PC-3 (cell line): ENCODE measurements at regions not wholly inside any gene's neighbourhood (a gene's known extent, or its start where the extent isn't known, plus 50 kb on each side); places are given as distances from the start of the nearest gene placed in this dataset.

Experiments used
- ATAC-seq: fragments of 200-7000 bp; cut with Tn5 transposase; 2 replicates; pipeline ENCODE4 v1.9.1; 2020; ENCODE audit warnings: mild to moderate bottlenecking, moderate library complexity
- BruUV-seq: library from RNA; stranded (reverse); fragments of 400-500 nt; replicated peaks from 2 replicates; lab custom pipeline; 2021; lab: Mats Ljungman, UMichigan
- CTCF ChIA-PET: fragments of 300-600 bp; sonication (Branson Sonifier 250); formaldehyde crosslinking; loops from one replicate; lab custom pipeline; 2022; ENCODE audit warnings: antibody characterized with exemption; lab: Charles Lee
- POLR2A ChIA-PET: fragments of 300-600 bp; sonication (Branson Sonifier 250); formaldehyde crosslinking; loops from one replicate; lab custom pipeline; 2022; ENCODE audit warnings: antibody characterized with exemption; ENCODE audit not compliant: unreplicated experiment; lab: Charles Lee
- DNase-seq: peaks from one replicate; pipeline ENCODE4 v3.0.0-alpha.2; 2015
- H2AFZ ChIP-seq: fragments of 300-600 bp; sonication (generic); 2 replicates; pipeline ENCODE4 v1.6.0; 2016; ENCODE audit warnings: antibody characterized with exemption, low read length
- H3F3A ChIP-seq: fragments of 300-600 bp; sonication (generic); one replicate; pipeline ENCODE4 v1.6.0; 2017; ENCODE audit warnings: antibody characterized with exemption, low read length, control low read depth, mild to moderate bottlenecking; ENCODE audit not compliant: unreplicated experiment
- H3K27ac ChIP-seq: fragments of 300-600 bp; sonication (generic); 2 replicates; pipeline ENCODE4 v1.5.1; 2016; ENCODE audit warnings: mild to moderate bottlenecking, low read length
- H3K27me3 ChIP-seq: fragments of 300-600 bp; sonication (generic); 2 replicates; pipeline ENCODE4 v1.6.1; 2016; ENCODE audit warnings: low read length, mixed read lengths
- H3K36me3 ChIP-seq: fragments of 300-600 bp; sonication (generic); 2 replicates; pipeline ENCODE4 v1.6.1; 2016; ENCODE audit warnings: low read depth, mixed run types, low read length, mixed read lengths
- H3K4me1 ChIP-seq: fragments of 300-600 bp; sonication (generic); 2 replicates; pipeline ENCODE4 v1.5.1; 2016; ENCODE audit warnings: low read length; ENCODE audit not compliant: insufficient read depth
- H3K4me2 ChIP-seq: fragments of 300-600 bp; sonication (generic); 2 replicates; pipeline ENCODE4 v1.6.0; 2016; ENCODE audit warnings: low read length
- H3K4me3 ChIP-seq: fragments of 300-600 bp; sonication (generic); 2 replicates; pipeline ENCODE4 v1.5.1; 2016; ENCODE audit warnings: mild to moderate bottlenecking, low read length, mixed read lengths
- H3K79me2 ChIP-seq: fragments of 300-600 bp; sonication (generic); 2 replicates; pipeline ENCODE4 v1.6.1; 2017; ENCODE audit warnings: low read length, mixed read lengths
- H3K9ac ChIP-seq: fragments of 300-600 bp; sonication (generic); 2 replicates; pipeline ENCODE4 v1.6.0; 2016; ENCODE audit warnings: mild to moderate bottlenecking, low read length
- H3K9me2 ChIP-seq: fragments of 300-600 bp; sonication (generic); replicated peaks from 2 replicates; pipeline ENCODE4 v1.6.1; 2016; ENCODE audit warnings: mixed run types, low read length, mixed read lengths
- H3K9me3 ChIP-seq: fragments of 300-600 bp; sonication (generic); 2 replicates; pipeline ENCODE4 v1.6.1; 2016; ENCODE audit warnings: low read length, mixed read lengths
- H4K20me1 ChIP-seq: fragments of 300-600 bp; sonication (generic); 2 replicates; pipeline ENCODE4 v1.6.1; 2016; ENCODE audit warnings: low read length, mixed read lengths
- CTCF ChIP-seq: fragments of 300-600 bp; sonication (generic); conservative IDR thresholded peaks from 2 replicates; pipeline ENCODE4 v1.5.1; 2017; ENCODE audit warnings: antibody characterized with exemption, low read depth, mild to moderate bottlenecking, low read length
- EZH2 ChIP-seq: fragments of 300-600 bp; sonication (generic); IDR thresholded peaks from one replicate; pipeline ENCODE4 v1.6.1; 2017; ENCODE audit warnings: antibody characterized with exemption, mild to moderate bottlenecking, low read length; ENCODE audit not compliant: unreplicated experiment
- EZH2phosphoT487 ChIP-seq: fragments of 300-600 bp; sonication (generic); IDR thresholded peaks from 2 replicates; pipeline ENCODE4 v1.6.1; 2018; ENCODE audit warnings: mild to moderate bottlenecking, antibody characterized with exemption, low read length, borderline replicate concordance
- intact Hi-C: fragments of 100-400 bp; cut with micrococcal nuclease; formaldehyde crosslinking; loops from 2 replicates; pipeline ENCODE4 v1.9.0; 2023

DNA sequence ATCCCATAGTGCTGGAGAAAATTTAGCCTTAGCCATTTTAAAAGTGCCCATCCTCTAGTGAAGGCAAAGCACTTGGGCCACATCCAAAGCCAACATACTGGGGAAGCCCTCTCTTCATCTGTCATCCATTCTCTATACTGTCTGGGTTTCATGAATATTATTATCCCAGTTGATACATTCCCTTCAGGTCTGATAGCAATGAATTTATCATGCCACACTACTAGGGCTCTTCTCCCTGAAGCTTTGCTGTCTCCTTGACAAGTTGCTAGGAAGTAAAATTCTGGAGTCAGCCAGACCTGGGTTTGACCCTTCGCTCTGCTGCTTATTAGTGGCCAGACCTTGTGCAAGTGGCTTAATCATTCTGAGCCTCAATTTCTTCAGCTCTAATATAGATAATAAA lies 1041.4 kb upstream of the ADGRL2 start:
- H3K4me2 ChIP-seq = no peak overlapping the region
- TF ChIP-seq CTCF (no peak), EZH2 (no peak), EZH2phosphoT487 (no peak)
- H3K27me3 ChIP-seq = no peaks in the 10 kb centered on the region
- no peak overlapping the region for H3K9ac ChIP-seq
- ATAC-seq (no peak), DNase-seq (no peak)
- H2AFZ ChIP-seq = no peak overlapping the region
- no peaks in the 10 kb centered on the region for H3K9me2 ChIP-seq
- H3K4me1 ChIP-seq = no peaks in the 10 kb centered on the region
- H3K9me3 ChIP-seq = no peaks in the 10 kb centered on the region
- intact Hi-C loops = no loop called here
- POLR2A ChIA-PET = no interaction called here
- H3F3A ChIP-seq = no peaks in the 10 kb centered on the region
- no peaks in the 10 kb centered on the region for H3K79me2 ChIP-seq
- CTCF ChIA-PET = no interaction called here
- BruUV-seq = no TSS peak
- H4K20me1 ChIP-seq = no peaks in the 10 kb centered on the region
- no peak overlapping the region for H3K27ac ChIP-seq
- H3K4me3 ChIP-seq = no peak overlapping the region
- H3K36me3 ChIP-seq = no peaks in the 10 kb centered on the region

GRCh38 chr1:80755944-80756343 lies 1044.8 kb upstream of the ADGRL2 start:
- ChIA-PET POLR2A (no interaction called here), CTCF (no interaction called here)
- Histone ChIP-seq H4K20me1 (no peaks in the 10 kb centered on the region), H3K4me3 (no peak overlapping the region), H2AFZ (no peak overlapping the region), H3K9ac (no peak overlapping the region), H3K79me2 (no peaks in the 10 kb centered on the region), H3K9me2 (no peaks in the 10 kb centered on the region), H3K36me3 (no peaks in the 10 kb centered on the region), H3K27me3 (no peaks in the 10 kb centered on the region), H3K9me3 (no peaks in the 10 kb centered on the region), H3K27ac (no peak overlapping the region), H3K4me2 (no peak overlapping the region), H3F3A (no peaks in the 10 kb centered on the region), H3K4me1 (no peaks in the 10 kb centered on the region)
- no peak for TF ChIP-seq CTCF
- TF ChIP-seq EZH2 = no peak
- TF ChIP-seq EZH2phosphoT487 = no peak
- ATAC-seq (no peak), DNase-seq (no peak)
- intact Hi-C loops = no loop called here
- no TSS peak for BruUV-seq

- POLR2A ChIA-PET = no interaction called here
- no peak overlapping the region for H2AFZ ChIP-seq
- H3K9me2 ChIP-seq = no peaks in the 10 kb centered on the region
- DNase-seq (no peak), ATAC-seq (no peak)
- no peaks in the 10 kb centered on the region for H3K27me3 ChIP-seq
- no peak overlapping the region for H3K9ac ChIP-seq
- intact Hi-C loops = no loop called here
- no peak overlapping the region for H3K4me2 ChIP-seq
- TF ChIP-seq EZH2phosphoT487 (no peak), CTCF (no peak), EZH2 (no peak)
- no peaks in the 10 kb centered on the region for H3K9me3 ChIP-seq
- H3K36me3 ChIP-seq = no peaks in the 10 kb centered on the region
- H3K4me3 ChIP-seq = no peak overlapping the region
- H4K20me1 ChIP-seq = no peaks in the 10 kb centered on the region
- H3K27ac ChIP-seq = no peak overlapping the region
- BruUV-seq = no TSS peak
- no peaks in the 10 kb centered on the region for H3K79me2 ChIP-seq
- CTCF ChIA-PET = no interaction called here
- H3F3A ChIP-seq = no peaks in the 10 kb centered on the region
- no peaks in the 10 kb centered on the region for H3K4me1 ChIP-seq
Observed at GRCh38 chr1:80751204-80751603, 1049.5 kb upstream of the ADGRL2 start.
